ENCODE measurements at regions not wholly inside any gene's neighbourhood (a gene's known extent, or its start where the extent isn't known, plus 50 kb on each side); places are given as distances from the start of the nearest gene placed in this dataset.

DNA sequence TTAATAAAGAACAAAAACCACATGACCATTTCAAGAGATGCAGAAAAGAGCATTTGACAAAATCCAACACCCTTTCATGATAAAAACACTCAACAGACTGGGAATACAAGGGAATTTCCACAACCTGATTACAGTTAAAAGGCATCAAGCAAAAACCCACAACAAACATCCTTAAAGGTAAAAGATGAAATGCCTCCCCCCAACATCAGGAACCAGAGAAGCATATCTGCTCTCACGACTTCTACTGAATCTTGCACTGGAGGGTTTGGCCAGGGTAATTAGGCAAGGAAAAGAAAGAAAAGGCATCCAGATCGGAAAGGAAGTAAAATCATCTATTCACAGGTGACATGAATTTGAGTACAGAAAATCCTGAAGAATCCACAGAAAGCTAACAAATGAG, 59.5 kb upstream of the SFMBT2 start:
- in situ Hi-C loops (cut with HindIII; ENCODE audit: low pct_ligation_motif_present, low sequenced_read_pairs): no loop called here
- TF ChIP-seq, protein P1, sequence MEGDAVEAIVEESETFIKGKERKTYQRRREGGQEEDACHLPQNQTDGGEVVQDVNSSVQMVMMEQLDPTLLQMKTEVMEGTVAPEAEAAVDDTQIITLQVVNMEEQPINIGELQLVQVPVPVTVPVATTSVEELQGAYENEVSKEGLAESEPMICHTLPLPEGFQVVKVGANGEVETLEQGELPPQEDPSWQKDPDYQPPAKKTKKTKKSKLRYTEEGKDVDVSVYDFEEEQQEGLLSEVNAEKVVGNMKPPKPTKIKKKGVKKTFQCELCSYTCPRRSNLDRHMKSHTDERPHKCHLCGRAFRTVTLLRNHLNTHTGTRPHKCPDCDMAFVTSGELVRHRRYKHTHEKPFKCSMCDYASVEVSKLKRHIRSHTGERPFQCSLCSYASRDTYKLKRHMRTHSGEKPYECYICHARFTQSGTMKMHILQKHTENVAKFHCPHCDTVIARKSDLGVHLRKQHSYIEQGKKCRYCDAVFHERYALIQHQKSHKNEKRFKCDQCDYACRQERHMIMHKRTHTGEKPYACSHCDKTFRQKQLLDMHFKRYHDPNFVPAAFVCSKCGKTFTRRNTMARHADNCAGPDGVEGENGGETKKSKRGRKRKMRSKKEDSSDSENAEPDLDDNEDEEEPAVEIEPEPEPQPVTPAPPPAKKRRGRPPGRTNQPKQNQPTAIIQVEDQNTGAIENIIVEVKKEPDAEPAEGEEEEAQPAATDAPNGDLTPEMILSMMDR (IDR thresholded peaks at IDR 0.05; ENCODE audit: low read depth, low read length, missing control alignments): no peak
- no peak for DNase-seq
- Histone ChIP-seq H3K36me3 (replicated peaks) (no peaks in the 10 kb centered on the region), H3K27me3 (replicated peaks) (no peaks in the 10 kb centered on the region), H3K27ac (no peak overlapping the region), H3K4me3 (ENCODE audit: low read depth, low read length) (no peak overlapping the region)

DNA sequence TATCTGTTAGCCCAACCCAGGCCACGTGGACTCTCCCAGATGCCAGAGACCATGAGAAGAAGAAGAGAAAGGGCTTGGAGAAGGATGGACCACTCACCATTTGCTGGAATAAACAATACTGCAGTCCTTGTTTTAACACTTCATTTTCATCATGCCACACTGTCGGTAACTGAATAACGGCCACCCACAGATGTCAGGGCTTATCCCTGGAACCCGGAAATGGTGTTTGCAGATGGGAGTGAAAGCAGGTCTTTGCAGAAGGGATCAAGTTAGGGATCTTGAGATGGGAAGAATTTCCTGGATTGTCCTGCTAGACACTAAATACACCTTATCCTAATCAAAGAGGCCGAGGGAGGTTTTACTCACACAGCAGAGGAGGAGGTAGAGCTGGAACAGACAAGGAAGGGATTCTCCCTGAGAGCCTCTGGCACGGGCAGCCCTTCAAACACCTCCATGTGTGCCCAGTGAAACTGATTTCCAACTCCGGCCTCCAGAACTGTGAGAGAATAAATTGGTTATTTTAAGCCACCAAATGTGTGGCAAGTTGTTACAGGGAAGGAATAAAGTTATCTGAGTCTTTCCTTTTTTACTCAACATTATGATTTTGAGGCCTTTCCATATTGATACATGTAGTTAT, 56.3 kb upstream of the SFMBT2 start:
- no peak for DNase-seq
- no peaks in the 10 kb centered on the region for H3K27me3 ChIP-seq (replicated peaks)
- in situ Hi-C loops (cut with HindIII; ENCODE audit: low pct_ligation_motif_present, low sequenced_read_pairs): no loop called here
- H3K27ac ChIP-seq: no peak overlapping the region
- TF ChIP-seq, protein P1 (IDR thresholded peaks at IDR 0.05; ENCODE audit: low read depth, low read length, missing control alignments): no peak
- no peak overlapping the region for H3K4me3 ChIP-seq (ENCODE audit: low read depth, low read length)
- H3K36me3 ChIP-seq (replicated peaks): no peaks in the 10 kb centered on the region

DNA sequence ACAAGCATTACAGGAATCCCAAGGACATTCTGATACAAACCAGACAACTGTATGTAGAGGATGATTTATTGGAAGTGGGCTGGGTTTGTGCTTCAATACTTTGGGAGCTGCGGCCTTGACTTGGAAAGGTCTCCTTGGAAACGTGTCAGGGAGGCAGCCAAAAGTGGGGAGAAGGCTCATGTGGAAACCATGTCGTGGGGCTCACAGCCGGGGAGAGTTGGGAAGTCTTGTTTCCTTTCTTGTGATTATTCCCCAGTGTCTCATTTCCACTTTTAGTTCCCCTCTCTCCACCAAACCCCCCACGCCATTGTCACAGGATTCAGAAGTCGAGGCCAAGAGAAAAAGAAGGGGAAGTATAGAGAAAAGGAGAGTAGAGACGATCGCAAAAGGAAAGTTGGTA, 53.9 kb upstream of the SFMBT2 start:
- Histone ChIP-seq H3K36me3 (replicated peaks) (no peaks in the 10 kb centered on the region), H3K27ac (no peak overlapping the region), H3K27me3 (replicated peaks) (no peaks in the 10 kb centered on the region), H3K4me3 (ENCODE audit: low read depth, low read length) (no peak overlapping the region)
- in situ Hi-C loops (cut with HindIII; ENCODE audit: low pct_ligation_motif_present, low sequenced_read_pairs): no loop called here
- DNase-seq: no peak
- TF ChIP-seq, protein P1 (IDR thresholded peaks at IDR 0.05; ENCODE audit: low read depth, low read length, missing control alignments): no peak
